ENCODE measurements at regions not wholly inside any gene's neighbourhood (a gene's known extent, or its start where the extent isn't known, plus 50 kb on each side); places are given as distances from the start of the nearest gene placed in this dataset.

DNA sequence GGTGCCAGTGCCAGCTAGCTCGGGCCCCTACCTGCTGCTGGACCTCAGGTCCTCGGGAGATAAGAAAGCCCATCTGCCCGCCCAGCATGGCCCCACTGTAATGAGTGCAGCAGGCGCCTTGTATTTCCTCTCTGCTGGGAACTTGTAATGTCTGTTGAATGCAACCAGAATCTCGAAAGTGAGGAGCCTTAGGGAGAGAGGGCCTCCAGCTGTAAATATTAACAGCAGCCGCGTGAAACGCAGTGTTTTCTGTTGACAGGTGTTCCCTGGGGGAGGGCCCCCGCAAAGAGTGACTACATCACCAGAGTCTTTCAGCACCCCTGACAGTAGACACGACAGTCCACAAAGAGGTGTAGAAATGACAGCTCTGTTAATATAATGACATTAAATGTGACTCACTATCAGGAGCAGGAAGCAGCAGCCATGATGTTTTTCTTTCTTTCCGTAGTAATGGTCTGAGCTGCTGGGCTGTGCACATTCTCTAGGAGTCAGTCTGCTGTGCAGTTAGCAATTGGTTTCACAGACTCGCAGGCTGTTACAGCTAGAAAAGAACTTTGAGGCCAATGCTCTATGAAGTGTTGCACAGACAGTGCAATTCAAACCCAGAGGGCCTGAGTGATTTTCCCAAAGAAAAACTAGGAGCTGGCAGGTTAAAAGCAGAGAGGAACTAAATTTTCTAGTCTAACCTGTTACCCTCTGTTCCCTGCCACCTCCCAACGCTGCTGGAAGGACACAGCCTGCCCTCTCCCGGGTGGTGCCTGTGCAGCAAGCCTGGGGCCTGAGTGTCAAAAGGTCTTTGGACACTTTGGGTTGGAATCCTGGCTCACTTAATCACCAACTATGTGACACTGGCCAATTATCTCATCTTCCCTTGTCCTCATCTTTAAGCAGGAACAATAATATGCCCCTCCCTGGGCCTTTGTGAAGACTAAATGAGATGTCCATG lies 58.6 kb upstream of the WASF3 start:
- intact Hi-C loops (cut with DNase I) = loop anchor here in 1 of 2 donors (5.0 kb wide), 1 partner anchor 322 kb away; no protein-coding TSS in a partner anchor
- DNase-seq (no peak), ATAC-seq (no peak)
- no peak overlapping the region for H3K4me3 ChIP-seq
- H3K4me1 ChIP-seq = no peaks in the 10 kb centered on the region
- TF ChIP-seq, protein P1, sequence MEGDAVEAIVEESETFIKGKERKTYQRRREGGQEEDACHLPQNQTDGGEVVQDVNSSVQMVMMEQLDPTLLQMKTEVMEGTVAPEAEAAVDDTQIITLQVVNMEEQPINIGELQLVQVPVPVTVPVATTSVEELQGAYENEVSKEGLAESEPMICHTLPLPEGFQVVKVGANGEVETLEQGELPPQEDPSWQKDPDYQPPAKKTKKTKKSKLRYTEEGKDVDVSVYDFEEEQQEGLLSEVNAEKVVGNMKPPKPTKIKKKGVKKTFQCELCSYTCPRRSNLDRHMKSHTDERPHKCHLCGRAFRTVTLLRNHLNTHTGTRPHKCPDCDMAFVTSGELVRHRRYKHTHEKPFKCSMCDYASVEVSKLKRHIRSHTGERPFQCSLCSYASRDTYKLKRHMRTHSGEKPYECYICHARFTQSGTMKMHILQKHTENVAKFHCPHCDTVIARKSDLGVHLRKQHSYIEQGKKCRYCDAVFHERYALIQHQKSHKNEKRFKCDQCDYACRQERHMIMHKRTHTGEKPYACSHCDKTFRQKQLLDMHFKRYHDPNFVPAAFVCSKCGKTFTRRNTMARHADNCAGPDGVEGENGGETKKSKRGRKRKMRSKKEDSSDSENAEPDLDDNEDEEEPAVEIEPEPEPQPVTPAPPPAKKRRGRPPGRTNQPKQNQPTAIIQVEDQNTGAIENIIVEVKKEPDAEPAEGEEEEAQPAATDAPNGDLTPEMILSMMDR (IDR thresholded peaks at IDR 0.05) = no peak
- no peak for TF ChIP-seq POLR2A (IDR thresholded peaks at IDR 0.05)
- H3K36me3 ChIP-seq = no peaks in the 10 kb centered on the region
- no peaks in the 10 kb centered on the region for H3K9me3 ChIP-seq
- no peaks in the 10 kb centered on the region for H3K27me3 ChIP-seq
- 46% methylated on average over 11 of the region's 14 CpGs for WGBS (ENCODE audit: insufficient coverage, low coverage, low lambda C conversion rate, missing lambda C conversion rate)
- no peak overlapping the region for H3K27ac ChIP-seq

DNA sequence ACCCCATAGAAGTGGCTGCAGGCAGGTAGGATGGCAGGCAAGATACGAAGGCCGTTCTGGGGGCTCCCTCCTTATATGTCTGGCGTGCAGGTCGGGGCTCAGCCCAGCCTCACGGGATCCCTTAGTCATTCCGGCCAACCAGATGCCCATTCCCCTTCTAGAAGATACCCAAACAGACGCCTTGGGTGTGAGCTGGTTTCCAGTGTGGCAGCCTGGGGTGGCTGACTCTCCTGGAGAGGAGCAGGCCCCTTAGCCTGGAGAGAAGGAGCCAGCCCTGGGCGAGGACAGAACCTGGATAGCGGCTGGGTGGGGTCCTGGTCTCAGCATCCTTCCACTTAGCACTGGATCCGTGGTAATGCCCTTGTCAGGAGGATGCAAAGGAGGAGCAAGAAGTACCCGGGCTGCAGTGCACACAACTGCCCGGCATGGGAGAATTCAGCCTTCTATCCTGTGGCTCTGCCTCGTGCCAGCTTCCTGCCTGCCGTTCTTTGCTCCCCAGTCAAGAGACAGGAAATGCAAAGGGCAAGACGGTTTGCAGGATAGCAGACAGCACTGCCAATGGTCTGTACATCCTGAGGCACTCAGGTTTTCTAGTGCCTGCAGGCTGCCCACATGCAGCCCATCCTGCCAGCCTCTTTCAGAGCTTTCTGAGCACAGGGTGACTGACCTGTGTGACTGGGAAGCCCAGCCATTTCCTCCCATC lies 56.7 kb upstream of the WASF3 start:
- intact Hi-C loops (cut with DNase I) = no loop called here
- Histone ChIP-seq H3K27ac (no peak overlapping the region), H3K36me3 (no peaks in the 10 kb centered on the region), H3K4me3 (no peak overlapping the region), H3K9me3 (no peaks in the 10 kb centered on the region), H3K4me1 (no peaks in the 10 kb centered on the region), H3K27me3 (no peaks in the 10 kb centered on the region)
- DNase-seq (no peak), ATAC-seq (no peak)
- TF ChIP-seq, protein P1 (IDR thresholded peaks at IDR 0.05) = no peak
- TF ChIP-seq POLR2A (IDR thresholded peaks at IDR 0.05) = no peak
- WGBS (ENCODE audit: insufficient coverage, low coverage, low lambda C conversion rate, missing lambda C conversion rate) = 60% methylated on average over 1 of the region's 15 CpGs

DNA sequence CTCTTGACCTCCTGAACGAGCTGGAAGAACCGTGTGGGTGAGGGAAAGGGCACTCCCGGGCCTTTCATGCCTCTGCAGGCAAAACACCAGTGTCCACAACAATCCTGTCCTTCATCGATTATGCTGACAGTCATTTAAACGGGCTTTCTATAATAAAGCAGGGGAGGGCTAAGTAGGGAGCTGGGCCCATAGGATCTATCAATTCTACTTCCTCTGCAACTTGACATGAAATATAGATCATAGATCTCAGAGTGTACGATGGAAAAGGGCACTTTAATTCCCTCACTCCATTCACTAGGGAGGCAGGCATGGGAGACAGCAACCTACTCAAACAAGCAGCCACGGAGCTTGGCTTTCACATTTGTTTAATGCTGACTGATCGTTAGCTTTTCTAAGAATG lies 55.8 kb upstream of the WASF3 start:
- ATAC-seq = no peak

DNA sequence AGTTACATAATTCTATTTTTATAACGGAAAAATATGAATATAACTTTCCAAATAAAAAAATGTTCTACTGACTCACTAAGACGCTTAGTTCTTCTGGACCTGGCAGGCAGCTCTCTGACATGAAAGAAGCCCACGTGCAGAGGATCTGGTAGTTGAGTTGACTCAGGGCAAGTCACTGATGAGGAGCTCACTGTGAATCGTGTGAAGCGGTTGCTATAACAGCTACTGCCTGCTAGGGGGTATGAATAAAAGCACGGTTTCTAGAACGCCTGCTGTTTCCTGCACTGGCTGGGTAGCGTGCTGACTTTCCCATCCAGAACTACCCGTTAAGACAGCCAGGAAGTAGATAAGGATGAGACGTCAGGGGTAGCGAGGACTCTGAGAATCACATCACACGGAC lies 54.7 kb upstream of the WASF3 start:
- DNase-seq = no peak

More for the DNA sequence above, 55.8 kb upstream of the WASF3 start:
- Histone ChIP-seq H3K9me3 (no peaks in the 10 kb centered on the region), H3K36me3 (no peaks in the 10 kb centered on the region), H3K4me1 (no peaks in the 10 kb centered on the region), H3K27me3 (no peaks in the 10 kb centered on the region), H3K4me3 (no peak overlapping the region), H3K27ac (no peak overlapping the region)
- DNase-seq = no peak
- intact Hi-C loops (cut with DNase I) = no loop called here
- TF ChIP-seq, protein P1 (IDR thresholded peaks at IDR 0.05) = no peak
- no peak for TF ChIP-seq POLR2A (IDR thresholded peaks at IDR 0.05)
- 34% methylated on average over 5 of the region's 8 CpGs for WGBS (ENCODE audit: insufficient coverage, low coverage, low lambda C conversion rate, missing lambda C conversion rate)

More for the DNA sequence above, 54.7 kb upstream of the WASF3 start:
- Histone ChIP-seq H3K27me3 (no peaks in the 10 kb centered on the region), H3K9me3 (no peaks in the 10 kb centered on the region), H3K27ac (no peak overlapping the region), H3K4me3 (no peak overlapping the region), H3K4me1 (no peaks in the 10 kb centered on the region), H3K36me3 (no peaks in the 10 kb centered on the region)
- ATAC-seq = peak; percentile 45 to 74 (median 56)
- 17% methylated on average over 12 of the region's 12 CpGs for WGBS (ENCODE audit: insufficient coverage, low coverage, low lambda C conversion rate, missing lambda C conversion rate)
- intact Hi-C loops (cut with DNase I) = no loop called here
- TF ChIP-seq, protein P1 (IDR thresholded peaks at IDR 0.05) = no peak
- no peak for TF ChIP-seq POLR2A (IDR thresholded peaks at IDR 0.05)

All from right lobe of liver (tissue), 6 donors.